ENCODE measurements at regions not wholly inside any gene's neighbourhood (a gene's known extent, or its start where the extent isn't known, plus 50 kb on each side); places are given as distances from the start of the nearest gene placed in this dataset.

DNA sequence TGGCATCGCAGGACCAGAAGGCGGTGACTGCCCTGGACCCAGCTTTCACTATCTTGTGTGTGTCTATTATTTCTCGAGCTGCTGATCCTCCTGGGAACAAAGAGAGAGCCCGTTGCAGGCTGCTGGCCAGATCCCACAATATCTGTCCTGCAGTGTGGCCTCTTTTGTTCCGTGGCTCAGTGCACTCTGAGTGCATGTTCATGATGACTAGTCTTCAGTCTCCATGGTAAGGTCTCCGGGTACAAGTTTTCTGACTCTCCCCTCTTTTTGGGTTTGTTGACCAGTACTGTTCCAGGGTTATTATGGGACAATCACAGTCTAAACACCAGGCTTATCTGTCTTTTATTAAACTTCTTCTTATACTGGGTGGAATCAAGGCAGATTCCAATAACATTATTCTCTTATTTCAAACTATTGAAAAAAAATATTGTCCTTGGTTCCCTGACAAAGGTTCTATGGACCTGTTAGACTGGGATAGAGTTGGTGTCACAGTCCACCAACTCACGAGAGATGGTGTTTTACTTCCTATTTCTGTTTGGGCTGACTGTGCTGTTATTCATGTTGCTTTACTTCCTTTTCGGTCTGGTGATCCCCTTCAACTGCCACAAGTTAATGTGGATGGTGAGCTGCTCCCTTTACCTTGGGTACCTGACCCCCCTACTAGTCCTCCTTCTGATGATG lies 192.9 kb upstream of the ALG10B start:
- no peaks in the 10 kb centered on the region for H3K27me3 ChIP-seq (ENCODE audit: insufficient read depth, low read depth)
- peak overlapping the region; percentile 57 for H3K4me2 ChIP-seq
- peak overlapping the region; percentile 17; the same call in 1 of the 2 replicates for H3K27ac ChIP-seq
- peaks cover 31% of the 10 kb centered on the region for H3K4me1 ChIP-seq (replicated peaks; ENCODE audit: insufficient read depth)
- no peaks in the 10 kb centered on the region for H3K36me3 ChIP-seq (ENCODE audit: low read depth)
- DNase-seq = no peak
- H3K4me3 ChIP-seq = no peak overlapping the region
- peaks cover 8% of the 10 kb centered on the region; the same call in 1 of the 2 replicates for H3F3A ChIP-seq (ENCODE audit: insufficient read depth, low read depth)
- ChIA-PET POLR2A (ENCODE audit: unreplicated experiment) (no interaction called here), CTCF (no interaction called here)
- intact Hi-C loops (cut with micrococcal nuclease; ENCODE audit: unreplicated experiment) = no loop called here
- no peaks in the 10 kb centered on the region for H3K79me2 ChIP-seq (ENCODE audit: low read depth)
- no peak overlapping the region for H2AFZ ChIP-seq
- TF ChIP-seq EZH2 (IDR thresholded peaks at IDR 0.05; ENCODE audit: low read depth) = no peak
- TF ChIP-seq, protein P1, sequence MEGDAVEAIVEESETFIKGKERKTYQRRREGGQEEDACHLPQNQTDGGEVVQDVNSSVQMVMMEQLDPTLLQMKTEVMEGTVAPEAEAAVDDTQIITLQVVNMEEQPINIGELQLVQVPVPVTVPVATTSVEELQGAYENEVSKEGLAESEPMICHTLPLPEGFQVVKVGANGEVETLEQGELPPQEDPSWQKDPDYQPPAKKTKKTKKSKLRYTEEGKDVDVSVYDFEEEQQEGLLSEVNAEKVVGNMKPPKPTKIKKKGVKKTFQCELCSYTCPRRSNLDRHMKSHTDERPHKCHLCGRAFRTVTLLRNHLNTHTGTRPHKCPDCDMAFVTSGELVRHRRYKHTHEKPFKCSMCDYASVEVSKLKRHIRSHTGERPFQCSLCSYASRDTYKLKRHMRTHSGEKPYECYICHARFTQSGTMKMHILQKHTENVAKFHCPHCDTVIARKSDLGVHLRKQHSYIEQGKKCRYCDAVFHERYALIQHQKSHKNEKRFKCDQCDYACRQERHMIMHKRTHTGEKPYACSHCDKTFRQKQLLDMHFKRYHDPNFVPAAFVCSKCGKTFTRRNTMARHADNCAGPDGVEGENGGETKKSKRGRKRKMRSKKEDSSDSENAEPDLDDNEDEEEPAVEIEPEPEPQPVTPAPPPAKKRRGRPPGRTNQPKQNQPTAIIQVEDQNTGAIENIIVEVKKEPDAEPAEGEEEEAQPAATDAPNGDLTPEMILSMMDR (conservative IDR thresholded peaks at IDR 0.05) = no peak
- no peaks in the 10 kb centered on the region for H3K9me2 ChIP-seq (ENCODE audit: insufficient read depth)
- H3K9me3 ChIP-seq (ENCODE audit: insufficient read depth, low read depth) = peaks cover 4% of the 10 kb centered on the region; the same call in 1 of the 2 replicates
- H4K20me1 ChIP-seq (ENCODE audit: insufficient read depth) = no peaks in the 10 kb centered on the region
- no TSS peak for BruUV-seq (replicated peaks)

DNA sequence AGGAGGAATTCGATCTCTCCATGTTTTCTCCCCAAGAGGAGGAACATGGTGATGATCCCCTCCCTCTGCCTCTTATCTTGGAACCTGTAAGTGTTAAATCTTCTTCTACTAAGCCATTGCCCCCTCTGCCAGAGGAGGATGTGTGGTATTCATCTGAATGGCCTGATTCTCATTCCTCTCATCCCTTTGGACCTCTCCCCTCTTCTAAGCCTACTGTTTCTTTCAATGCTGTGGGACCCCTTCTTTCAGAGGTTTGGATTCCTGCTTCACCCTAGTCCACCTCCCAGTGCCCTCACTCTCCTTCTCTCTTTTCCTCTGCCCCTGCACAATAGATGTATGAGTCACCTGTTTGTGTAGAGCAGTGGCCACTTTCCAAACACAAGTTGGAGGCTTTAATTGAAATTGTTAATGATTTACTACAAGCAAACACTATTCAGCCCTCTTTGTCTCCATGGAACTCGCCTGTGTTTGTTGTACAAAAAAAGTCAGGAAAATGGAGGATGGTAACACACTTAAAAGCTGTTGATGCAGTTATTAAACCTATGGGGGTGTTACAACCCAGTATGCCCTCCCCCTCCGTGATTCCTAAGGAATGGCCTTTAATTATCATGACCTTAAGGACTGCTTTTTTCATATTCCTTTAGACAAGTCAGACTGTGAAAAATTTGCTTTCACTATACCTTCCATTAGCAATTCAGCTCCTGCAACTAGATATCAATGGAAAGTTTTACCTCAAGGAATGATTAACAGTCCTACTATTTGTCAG lies 192.1 kb upstream of the ALG10B start:
- Histone ChIP-seq H3K27ac (no peak overlapping the region), H3K4me1 (replicated peaks; ENCODE audit: insufficient read depth) (peaks cover 31% of the 10 kb centered on the region), H2AFZ (no peak overlapping the region), H4K20me1 (ENCODE audit: insufficient read depth) (no peaks in the 10 kb centered on the region), H3K9me3 (ENCODE audit: insufficient read depth, low read depth) (peaks cover 4% of the 10 kb centered on the region; the same call in 1 of the 2 replicates), H3F3A (ENCODE audit: insufficient read depth, low read depth) (peaks cover 8% of the 10 kb centered on the region; the same call in 1 of the 2 replicates), H3K4me2 (peak overlapping the region; percentile 57), H3K36me3 (ENCODE audit: low read depth) (no peaks in the 10 kb centered on the region), H3K27me3 (ENCODE audit: insufficient read depth, low read depth) (no peaks in the 10 kb centered on the region), H3K79me2 (ENCODE audit: low read depth) (no peaks in the 10 kb centered on the region), H3K4me3 (no peak overlapping the region), H3K9me2 (ENCODE audit: insufficient read depth) (no peaks in the 10 kb centered on the region)
- TF ChIP-seq, protein P1 (conservative IDR thresholded peaks at IDR 0.05) = no peak
- TF ChIP-seq EZH2 (IDR thresholded peaks at IDR 0.05; ENCODE audit: low read depth) = no peak
- CTCF ChIA-PET = no interaction called here
- BruUV-seq (replicated peaks) = no TSS peak
- DNase-seq = no peak
- POLR2A ChIA-PET (ENCODE audit: unreplicated experiment) = no interaction called here
- intact Hi-C loops (cut with micrococcal nuclease; ENCODE audit: unreplicated experiment) = no loop called here

DNA sequence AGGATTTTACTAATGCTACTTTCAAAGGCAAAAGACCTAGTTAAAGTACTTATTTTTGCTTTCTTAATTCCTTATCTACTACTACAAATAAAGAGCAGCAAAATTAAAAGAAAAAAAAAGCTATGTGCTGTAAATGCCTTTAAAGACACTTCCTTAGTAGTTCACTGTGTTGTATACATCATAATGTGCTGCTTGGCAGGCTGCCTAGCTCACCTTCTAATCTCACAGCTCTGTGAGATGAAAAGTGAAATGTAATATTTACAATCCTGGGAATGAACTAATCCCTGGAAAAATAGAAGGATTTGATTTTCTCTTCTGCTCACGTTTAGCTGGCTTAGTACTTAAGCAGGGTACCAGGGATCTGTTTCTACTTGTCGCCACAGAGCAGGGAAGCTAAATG lies 184.4 kb upstream of the ALG10B start:
- Histone ChIP-seq H4K20me1 (ENCODE audit: insufficient read depth) (no peaks in the 10 kb centered on the region), H3K9me2 (ENCODE audit: insufficient read depth) (no peaks in the 10 kb centered on the region), H3F3A (ENCODE audit: insufficient read depth, low read depth) (peaks cover 9% of the 10 kb centered on the region; the same call in 1 of the 2 replicates), H3K4me3 (no peak overlapping the region), H2AFZ (no peak overlapping the region), H3K27ac (no peak overlapping the region), H3K4me1 (replicated peaks; ENCODE audit: insufficient read depth) (peaks cover 14% of the 10 kb centered on the region), H3K79me2 (ENCODE audit: low read depth) (no peaks in the 10 kb centered on the region), H3K27me3 (ENCODE audit: insufficient read depth, low read depth) (no peaks in the 10 kb centered on the region), H3K4me2 (no peak overlapping the region), H3K9me3 (ENCODE audit: insufficient read depth, low read depth) (no peaks in the 10 kb centered on the region), H3K36me3 (ENCODE audit: low read depth) (no peaks in the 10 kb centered on the region)
- intact Hi-C loops (cut with micrococcal nuclease; ENCODE audit: unreplicated experiment) = loop anchor here (10.0 kb wide), 1 partner anchor 1143 kb away; no protein-coding TSS in a partner anchor
- DNase-seq = no peak
- BruUV-seq (replicated peaks) = no TSS peak
- ChIA-PET CTCF (no interaction called here), POLR2A (ENCODE audit: unreplicated experiment) (no interaction called here)
- TF ChIP-seq, protein P1 (conservative IDR thresholded peaks at IDR 0.05) = no peak
- no peak for TF ChIP-seq EZH2 (IDR thresholded peaks at IDR 0.05; ENCODE audit: low read depth)

Data from PC-9 (cell line).